ENCODE measurements at regions not wholly inside any gene's neighbourhood (a gene's known extent, or its start where the extent isn't known, plus 50 kb on each side); places are given as distances from the start of the nearest gene placed in this dataset.

DNA sequence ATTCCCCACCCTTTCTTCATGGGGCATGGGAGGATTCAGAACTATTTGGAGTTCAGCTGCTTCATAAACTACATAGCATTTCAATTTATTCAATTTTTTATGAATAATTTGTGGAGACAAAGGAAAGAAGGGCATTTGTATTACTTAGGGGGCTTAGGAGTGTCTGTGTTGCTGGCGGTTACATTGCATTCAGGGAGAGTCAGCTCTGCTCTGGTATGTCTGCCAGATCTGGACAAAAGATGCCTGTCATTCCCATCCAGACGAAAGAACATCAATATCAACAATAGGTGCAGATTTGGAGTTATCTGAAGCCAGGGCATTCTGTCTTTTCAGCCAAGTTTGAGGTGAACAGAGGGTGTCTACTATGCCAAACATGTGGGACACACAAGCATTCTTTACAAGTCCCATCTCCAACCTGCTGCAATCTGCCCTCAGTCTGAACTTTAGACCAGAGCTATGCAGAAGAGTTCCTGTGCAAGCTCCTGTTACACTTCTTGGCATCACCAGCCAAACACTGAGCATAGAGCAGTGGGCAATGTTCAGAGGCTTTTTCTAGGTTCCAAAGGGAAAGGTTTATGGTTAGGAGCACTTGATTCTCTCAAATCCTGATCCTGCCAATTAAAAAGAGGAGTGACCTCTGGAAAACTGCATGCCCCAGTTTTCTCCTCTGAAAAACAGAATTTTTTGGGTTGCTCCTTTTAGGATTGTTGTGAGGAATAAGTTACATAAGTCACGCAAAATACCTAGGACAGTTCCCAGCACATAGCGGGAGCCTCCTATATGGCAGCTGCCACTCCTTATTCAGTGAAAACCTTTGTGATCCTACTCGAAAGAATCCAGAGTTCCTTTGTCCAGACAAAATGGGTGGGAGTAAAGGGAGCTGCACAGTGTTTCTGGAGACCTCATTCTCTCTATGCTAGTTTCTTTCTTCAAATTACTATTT, 719.5 kb upstream of the SLIT2 start:
- WGBS (ENCODE audit: low lambda C conversion rate) = 77% methylated on average over 5 of the region's 5 CpGs
- no peak overlapping the region for H2AFZ ChIP-seq (ENCODE audit: low read depth)
- no peak for DNase-seq
- no peaks in the 10 kb centered on the region for H3K9me2 ChIP-seq
- no peak for TF ChIP-seq EP300 (IDR thresholded peaks at IDR 0.05; ENCODE audit: borderline replicate concordance in 1 of 2, low read depth in 1 of 2, low read length in 1 of 2)
- peak; percentile 21; the same call in 1 of the 2 replicates for TF ChIP-seq TCF12 (IDR thresholded peaks at IDR 0.05)
- no peak for TF ChIP-seq NFIC (IDR thresholded peaks at IDR 0.05; ENCODE audit: borderline replicate concordance)
- TF ChIP-seq EZH2phosphoT487 (IDR thresholded peaks at IDR 0.05; ENCODE audit: borderline replicate concordance, low read depth) = no peak
- TF ChIP-seq, protein P1, sequence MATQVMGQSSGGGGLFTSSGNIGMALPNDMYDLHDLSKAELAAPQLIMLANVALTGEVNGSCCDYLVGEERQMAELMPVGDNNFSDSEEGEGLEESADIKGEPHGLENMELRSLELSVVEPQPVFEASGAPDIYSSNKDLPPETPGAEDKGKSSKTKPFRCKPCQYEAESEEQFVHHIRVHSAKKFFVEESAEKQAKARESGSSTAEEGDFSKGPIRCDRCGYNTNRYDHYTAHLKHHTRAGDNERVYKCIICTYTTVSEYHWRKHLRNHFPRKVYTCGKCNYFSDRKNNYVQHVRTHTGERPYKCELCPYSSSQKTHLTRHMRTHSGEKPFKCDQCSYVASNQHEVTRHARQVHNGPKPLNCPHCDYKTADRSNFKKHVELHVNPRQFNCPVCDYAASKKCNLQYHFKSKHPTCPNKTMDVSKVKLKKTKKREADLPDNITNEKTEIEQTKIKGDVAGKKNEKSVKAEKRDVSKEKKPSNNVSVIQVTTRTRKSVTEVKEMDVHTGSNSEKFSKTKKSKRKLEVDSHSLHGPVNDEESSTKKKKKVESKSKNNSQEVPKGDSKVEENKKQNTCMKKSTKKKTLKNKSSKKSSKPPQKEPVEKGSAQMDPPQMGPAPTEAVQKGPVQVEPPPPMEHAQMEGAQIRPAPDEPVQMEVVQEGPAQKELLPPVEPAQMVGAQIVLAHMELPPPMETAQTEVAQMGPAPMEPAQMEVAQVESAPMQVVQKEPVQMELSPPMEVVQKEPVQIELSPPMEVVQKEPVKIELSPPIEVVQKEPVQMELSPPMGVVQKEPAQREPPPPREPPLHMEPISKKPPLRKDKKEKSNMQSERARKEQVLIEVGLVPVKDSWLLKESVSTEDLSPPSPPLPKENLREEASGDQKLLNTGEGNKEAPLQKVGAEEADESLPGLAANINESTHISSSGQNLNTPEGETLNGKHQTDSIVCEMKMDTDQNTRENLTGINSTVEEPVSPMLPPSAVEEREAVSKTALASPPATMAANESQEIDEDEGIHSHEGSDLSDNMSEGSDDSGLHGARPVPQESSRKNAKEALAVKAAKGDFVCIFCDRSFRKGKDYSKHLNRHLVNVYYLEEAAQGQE (IDR thresholded peaks at IDR 0.05; ENCODE audit: low read depth, low read length) = peak; percentile 86
- TF ChIP-seq JUND (IDR thresholded peaks at IDR 0.05) = no peak
- TF ChIP-seq, protein P2, sequence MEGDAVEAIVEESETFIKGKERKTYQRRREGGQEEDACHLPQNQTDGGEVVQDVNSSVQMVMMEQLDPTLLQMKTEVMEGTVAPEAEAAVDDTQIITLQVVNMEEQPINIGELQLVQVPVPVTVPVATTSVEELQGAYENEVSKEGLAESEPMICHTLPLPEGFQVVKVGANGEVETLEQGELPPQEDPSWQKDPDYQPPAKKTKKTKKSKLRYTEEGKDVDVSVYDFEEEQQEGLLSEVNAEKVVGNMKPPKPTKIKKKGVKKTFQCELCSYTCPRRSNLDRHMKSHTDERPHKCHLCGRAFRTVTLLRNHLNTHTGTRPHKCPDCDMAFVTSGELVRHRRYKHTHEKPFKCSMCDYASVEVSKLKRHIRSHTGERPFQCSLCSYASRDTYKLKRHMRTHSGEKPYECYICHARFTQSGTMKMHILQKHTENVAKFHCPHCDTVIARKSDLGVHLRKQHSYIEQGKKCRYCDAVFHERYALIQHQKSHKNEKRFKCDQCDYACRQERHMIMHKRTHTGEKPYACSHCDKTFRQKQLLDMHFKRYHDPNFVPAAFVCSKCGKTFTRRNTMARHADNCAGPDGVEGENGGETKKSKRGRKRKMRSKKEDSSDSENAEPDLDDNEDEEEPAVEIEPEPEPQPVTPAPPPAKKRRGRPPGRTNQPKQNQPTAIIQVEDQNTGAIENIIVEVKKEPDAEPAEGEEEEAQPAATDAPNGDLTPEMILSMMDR (IDR thresholded peaks at IDR 0.05) = no peak
- no peak for TF ChIP-seq FOXJ3 (CRISPR knock-in tag; IDR thresholded peaks at IDR 0.05)
- TF ChIP-seq, protein P3, sequence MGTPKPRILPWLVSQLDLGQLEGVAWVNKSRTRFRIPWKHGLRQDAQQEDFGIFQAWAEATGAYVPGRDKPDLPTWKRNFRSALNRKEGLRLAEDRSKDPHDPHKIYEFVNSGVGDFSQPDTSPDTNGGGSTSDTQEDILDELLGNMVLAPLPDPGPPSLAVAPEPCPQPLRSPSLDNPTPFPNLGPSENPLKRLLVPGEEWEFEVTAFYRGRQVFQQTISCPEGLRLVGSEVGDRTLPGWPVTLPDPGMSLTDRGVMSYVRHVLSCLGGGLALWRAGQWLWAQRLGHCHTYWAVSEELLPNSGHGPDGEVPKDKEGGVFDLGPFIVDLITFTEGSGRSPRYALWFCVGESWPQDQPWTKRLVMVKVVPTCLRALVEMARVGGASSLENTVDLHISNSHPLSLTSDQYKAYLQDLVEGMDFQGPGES (IDR thresholded peaks at IDR 0.05; ENCODE audit: low read depth, low read length) = no peak
- TF ChIP-seq GABPA (IDR thresholded peaks at IDR 0.05; ENCODE audit: low read depth) = no peak
- no peaks in the 10 kb centered on the region; a peak in 1 of 4 replicates for H3K4me1 ChIP-seq (ENCODE audit: control insufficient read depth in 1 of 2, insufficient read depth in 2 of 2, low read depth in 1 of 2, low read length in 1 of 2)
- H3K4me3 ChIP-seq (ENCODE audit: low read depth in 2 of 2, low read length in 1 of 2) = no peak overlapping the region
- CTCF ChIA-PET = no interaction called here
- no peaks in the 10 kb centered on the region for H3K27me3 ChIP-seq (ENCODE audit: insufficient read depth)
- no peak overlapping the region for H3K9ac ChIP-seq
- POLR2A ChIA-PET = no interaction called here
- H3K79me2 ChIP-seq (ENCODE audit: insufficient read depth) = no peaks in the 10 kb centered on the region
- no peak overlapping the region for H3K4me2 ChIP-seq
- H3K36me3 ChIP-seq (replicated peaks in 1 of 2; ENCODE audit: control insufficient read depth in 1 of 2, insufficient read depth in 2 of 2, low read length in 1 of 2) = no peaks in the 10 kb centered on the region
- peak overlapping the region in 1 of 2 experiments; percentile 58; a peak in 1 of 4 replicates for H3K27ac ChIP-seq (ENCODE audit: low read depth in 2 of 2, low read length in 1 of 2)
- H3F3A ChIP-seq (replicated peaks; ENCODE audit: insufficient read depth) = no peaks in the 10 kb centered on the region
- no peaks in the 10 kb centered on the region for H4K20me1 ChIP-seq (ENCODE audit: insufficient read depth)
- no peaks in the 10 kb centered on the region for H3K9me3 ChIP-seq

All from SK-N-SH (cell line).